ENCODE measurements at regions not wholly inside any gene's neighbourhood (a gene's known extent, or its start where the extent isn't known, plus 50 kb on each side); places are given as distances from the start of the nearest gene placed in this dataset.
A peak's percentile ranks its signal among the peaks of the same experiment; 100 is the strongest.

DNA sequence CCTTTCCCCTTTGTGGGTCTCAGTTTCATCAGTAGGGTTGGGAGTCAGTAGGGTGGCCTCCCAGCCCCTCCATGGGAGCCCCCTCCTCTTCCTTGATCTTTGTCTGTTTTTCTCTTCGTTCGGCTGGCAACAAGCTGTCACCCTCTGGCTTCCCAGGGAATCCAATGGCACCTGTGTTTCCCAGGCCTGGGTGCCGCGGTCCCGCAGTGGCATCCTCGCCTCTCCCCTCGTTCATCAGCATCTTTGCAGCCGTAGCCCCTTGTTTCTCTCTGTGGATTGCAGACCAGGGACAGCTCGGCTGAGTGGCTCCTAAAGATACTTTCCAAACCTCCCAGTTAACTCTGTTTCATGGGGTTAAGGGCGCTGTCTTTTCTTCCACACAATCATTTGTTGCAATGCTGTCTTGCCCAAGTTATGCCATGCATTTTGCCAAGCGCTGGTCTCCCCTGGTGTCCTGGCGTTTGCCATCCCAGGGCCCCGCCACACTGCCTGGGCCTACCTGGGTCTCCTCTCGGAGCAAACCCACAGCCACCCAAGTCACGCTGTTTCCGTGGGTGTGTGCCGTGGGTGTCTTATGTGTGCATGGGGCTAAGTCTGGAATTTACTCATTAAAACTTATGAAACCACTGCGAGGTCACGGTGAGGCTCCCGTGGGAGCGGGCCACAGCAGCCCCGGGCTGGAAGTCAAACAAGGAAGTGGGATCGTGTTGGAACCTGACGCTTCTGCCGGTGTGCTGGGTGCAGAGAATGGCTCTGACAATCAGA lies 189.4 kb upstream of the SHH start:
- no peak for DNase-seq

DNA sequence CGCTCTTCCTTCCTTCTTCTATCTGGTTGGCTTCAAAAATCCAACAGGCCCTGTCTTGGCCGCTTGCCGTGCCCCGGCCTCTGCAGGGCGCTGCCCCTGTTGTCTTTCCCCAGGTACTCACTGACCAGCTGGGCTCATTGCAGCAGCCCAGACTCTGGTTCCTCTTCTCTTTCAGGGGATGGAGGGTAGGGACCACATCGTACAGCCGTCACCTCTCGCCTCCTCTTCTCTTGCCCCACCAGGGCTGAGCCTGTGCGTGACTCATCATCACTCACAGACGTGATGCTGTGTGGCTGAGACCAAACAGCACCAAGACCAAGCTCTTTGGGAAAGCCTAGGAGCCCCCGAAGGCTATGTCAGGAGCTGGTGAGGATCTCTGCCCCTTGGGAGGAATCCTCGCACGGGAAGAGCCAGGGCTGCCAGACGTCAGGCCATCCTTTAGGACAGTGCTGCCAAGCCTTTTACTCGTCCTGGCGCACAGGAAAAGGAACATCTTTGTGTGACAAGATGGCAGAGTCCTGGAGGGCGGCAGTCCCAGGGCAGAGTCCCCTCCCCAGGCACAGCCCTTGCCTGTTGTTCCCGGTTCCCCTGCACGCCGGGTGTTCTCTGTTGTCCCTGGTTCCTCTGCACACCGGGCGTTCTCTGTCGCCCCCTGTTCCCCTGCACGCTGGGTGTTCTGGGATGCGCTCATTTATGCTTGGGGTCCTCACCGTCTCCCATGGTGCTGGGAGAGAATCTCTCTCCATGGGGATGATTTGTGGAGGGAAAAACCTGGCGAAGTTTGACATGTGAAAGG lies 188.5 kb upstream of the SHH start:
- DNase-seq = no peak

DNA sequence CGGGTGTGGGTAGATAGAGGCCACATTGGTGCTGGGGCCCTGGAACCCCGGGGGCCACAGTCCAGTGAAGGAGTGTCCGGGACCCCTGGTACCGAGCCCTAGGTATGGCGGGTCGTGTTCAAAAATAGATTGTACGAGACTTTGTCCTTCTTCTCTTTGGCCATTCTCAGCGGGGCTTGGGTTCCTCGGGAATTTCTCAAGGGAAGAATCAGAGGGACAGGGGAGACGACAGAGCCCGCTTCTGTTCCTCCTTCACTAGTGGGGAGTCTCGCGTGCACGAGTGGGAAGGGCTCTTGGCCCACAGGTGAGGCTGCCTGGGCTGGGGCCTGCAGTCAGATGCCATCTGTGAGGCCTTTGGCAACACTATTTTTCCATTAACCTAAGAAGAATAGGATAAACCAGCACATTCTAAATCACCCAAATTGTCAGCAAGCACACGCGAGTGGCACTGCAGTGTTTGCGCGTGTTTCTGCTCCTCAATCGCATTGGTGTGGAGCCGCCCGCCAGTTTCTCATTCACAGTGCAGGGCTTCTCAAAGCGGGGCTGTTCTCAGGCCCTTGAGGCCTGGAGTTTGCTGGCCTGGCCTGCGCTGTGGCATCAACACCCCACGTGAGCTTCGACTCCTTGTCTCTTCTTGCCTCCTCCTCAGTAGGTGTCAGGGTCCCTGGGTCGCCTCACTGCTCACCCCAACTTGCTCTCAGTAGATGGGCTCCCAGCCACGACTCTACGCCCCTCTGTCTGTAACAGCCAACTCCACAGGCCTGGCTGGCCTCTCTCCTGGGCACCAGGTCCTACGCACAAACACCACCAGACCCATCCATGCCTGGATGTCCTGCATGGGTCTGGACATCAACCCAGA lies 187.6 kb upstream of the SHH start:
- no peak for DNase-seq

DNA sequence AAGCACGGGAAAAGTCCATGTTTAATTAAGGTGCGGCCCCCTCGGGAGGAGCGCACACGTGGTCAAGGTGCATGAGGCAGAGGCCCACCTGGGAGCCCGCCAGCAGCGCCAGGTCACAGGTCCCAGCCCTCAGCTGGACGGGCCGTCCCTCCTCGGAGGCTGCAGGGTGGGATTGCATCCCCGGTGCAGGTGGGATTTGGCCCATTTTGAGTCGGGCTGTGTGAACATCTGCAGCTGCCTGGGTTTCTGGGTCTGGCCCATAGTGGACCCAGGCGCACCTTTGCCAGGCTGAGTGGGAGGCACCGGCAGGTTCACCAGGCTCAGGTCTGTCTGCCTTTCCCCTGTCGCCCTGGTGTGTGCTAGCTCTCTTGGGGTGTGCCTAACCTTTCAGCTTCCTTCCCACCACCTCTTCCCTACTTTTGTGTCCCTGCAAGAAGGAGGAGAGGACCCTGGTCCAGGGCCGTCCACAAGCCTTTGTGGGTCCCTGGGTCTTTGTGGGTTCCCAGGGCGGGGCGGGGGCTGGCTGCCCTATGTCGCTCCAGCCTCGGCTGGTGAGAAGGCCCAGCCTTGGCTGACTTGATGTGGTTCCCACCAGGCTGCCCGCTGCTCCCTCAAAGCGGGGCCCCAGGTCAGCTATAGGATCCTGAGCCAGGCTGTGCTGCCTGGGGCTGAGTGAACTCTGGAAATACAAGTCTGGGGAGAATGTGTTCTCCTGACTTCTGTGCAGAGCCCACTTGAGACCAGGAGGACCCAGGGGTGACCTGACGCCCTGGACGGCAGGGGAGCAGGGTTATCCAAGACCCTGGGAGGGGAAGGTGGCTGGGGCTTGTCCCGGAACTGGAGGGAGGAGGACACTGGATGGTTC lies 186.7 kb upstream of the SHH start:
- DNase-seq = no peak

DNA sequence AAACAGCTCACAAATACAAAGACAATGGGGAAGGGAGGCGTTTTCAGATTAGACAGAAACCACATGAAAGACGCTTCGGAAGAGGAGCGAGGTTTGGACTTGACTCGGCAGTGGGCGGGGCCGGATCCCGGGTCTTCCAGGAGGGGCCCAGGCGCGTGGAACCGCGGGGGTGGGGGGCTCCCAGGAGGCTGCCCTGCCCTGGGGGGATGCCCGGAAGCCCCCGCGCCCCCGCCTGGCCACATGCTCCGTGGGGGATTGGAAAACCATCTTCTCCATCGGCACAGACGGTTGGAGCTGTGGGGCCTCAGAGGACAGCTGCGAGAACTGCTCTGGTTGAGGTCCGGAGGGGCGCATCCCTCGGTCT lies 186.0 kb upstream of the SHH start:
- DNase-seq = peak; percentile 71

DNA sequence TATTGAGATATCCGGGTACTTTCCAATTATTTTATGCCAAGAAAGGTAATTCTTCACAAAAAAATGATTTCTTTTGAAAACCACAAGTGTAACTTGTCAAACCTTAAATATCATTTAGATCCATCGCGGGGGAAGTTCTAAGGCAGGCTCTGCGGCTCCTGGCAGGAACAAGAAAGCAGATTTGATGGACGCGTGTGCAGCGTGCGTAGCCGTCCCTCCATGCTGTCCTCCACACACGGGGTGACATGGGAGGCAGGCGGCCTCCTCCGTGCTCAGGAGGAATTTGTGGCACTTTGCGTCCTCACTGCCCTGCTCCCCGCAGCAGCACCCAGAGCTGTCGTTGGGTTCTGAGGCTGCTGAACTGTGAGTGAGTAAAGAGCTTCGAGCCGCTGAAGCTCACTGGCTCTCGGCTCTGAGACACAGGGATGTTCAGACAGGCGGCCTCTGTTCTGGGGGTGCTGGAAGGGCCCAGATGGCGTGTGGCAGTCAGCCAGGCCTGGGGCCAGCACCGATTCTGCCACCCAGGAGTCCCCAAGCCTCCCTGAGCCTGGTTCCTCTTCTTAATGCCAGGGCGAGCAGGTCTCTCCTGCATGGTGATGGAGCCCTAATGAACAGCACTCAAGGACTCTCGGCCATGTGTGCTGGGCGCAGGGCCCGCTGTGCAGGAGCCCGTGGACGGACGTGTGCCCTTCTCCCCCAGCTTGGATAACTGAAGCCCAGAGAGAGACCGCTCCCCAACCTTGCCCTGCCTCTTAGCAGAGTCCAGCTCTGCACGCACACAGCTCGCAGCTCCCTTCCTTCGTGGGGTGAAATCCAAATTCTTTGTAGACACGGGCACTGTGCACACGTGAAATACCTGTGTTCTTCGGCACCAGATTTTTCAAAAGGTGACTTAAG lies 185.4 kb upstream of the SHH start:
- DNase-seq = peak; percentile 39

DNA sequence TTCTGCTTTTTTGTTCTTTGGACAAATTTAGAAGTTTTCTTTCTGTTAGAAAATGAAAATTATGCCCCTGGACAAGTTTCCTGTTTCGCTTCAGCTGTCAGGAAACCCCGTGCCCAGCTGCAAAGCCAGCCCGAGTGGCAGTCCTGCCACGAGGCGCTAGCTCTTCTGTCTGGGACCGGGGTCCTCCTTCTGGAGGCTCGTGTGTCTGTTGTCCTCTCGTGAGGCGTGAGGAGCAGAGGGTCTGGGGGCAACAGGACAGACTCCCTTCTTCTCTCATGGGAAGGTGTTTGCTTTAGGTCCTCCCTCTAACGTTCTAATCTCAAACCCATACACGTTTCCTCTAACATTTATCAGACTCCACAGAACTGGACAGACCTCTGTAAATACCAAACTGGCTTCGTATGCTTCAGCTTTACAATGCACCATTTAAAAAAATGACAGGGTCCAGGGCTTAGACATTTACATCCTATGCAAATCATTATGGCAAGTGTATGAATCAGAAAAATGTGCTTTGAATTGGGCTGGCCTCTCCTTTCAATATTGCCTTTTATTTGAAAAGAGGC lies 184.5 kb upstream of the SHH start:
- DNase-seq = no peak

DNA sequence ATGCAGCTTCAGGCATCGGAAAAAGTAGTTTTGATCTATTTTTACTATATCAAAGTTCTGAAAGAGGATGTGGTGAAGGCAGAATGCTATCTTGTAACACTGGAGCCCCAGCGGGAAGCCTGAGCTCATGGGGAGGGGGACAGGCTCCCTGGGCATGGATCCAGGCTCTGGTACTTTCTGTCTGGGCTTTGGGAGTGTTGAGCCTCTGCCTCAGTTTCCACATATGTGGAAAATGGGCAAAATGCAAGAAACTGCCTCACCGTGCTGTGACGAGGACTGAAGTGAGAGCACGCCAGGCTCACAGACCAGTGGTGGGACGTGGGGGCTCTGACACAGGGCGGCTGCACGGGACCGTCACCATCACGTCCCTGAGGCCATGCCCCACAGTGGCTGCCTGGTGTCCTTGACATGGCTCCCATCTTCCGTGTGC lies 182.9 kb upstream of the SHH start:
- DNase-seq = no peak

DNA sequence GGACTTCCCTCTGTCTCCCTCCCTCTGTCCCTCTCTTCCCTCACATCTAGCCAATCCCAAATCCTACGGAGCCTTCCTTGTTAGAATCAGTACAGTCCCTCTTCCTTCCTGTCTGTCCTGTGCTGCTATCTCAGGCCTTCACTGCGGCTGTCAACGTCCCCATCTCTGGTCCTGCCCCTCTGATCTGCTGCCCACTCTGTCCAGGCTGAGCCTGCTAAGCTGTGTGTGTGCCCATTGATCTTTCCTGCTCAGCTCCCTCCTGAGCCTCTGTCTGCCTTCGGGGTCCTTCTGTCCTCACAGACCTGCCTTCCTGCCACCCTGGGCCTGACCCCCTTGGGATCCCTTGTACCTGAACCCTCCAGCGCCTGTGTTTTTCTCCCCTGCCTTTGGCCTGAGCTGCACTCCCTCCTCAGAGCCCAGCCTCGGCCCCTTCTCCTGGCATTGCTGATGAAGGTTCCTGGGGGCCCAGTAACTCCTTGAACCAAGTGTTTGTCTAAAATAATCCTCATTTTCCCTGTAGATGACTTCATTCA lies 182.1 kb upstream of the SHH start:
- no peak for DNase-seq

DNA sequence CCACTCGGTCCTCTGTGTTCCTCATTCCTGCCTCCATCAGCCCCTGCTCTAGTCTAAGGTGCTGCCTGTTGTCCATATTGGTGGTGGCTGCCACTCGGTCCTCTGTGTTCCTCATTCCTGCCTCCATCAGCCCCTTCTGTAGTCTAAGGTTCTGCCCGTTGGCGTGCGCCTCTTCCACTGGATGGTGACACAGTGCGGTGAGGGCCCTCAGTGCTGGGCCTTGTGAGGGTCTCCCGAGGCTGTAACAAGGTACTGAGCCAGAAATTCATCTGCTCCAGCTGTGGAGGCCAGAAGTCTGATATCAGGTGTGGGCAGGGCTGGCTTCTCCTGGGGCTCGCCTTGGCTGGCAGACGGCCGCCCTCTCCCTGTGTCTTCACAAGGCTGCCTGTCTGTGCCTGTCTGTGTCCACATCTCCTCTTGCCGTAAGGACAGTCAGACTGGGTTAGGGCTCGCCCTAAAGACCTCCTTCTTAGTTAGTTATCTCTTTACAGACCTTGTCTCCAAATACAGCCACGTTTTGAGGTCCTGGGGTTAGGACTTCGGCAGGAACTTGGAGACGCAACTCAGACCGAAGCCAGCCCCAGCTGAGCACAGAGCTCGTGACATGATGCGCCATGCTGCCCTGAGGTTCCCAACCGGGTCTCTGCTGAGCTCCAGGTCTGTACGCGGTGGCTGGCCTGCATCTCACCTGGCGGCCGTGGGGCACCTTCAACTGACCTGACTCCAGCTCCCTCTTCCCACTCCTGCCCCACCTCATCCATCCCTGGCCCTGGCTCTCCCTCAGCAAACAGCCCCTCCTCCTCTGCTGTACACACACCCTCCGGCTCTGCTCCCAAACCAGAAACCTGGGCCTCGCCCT lies 181.4 kb upstream of the SHH start:
- no peak for DNase-seq

DNA sequence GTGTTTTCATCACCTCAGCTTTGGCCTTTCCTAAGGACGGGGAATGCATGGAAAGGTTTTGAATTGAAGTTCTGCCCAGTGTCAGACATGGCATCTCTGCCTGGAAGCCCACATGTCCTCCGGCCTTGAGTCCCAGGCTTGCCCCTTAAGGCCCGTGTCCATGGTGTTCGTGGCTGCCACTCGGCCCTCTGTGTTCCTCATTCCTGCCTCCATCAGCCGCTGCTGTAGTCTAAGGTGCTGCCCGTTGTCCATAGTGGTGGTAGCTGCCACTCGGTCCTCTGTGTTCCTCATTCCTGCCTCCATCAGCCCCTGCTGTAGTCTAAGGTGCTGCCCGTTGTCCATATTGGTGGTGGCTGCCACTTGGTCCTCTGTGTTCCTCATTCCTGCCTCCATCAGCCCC lies 180.7 kb upstream of the SHH start:
- no peak for DNase-seq

DNA sequence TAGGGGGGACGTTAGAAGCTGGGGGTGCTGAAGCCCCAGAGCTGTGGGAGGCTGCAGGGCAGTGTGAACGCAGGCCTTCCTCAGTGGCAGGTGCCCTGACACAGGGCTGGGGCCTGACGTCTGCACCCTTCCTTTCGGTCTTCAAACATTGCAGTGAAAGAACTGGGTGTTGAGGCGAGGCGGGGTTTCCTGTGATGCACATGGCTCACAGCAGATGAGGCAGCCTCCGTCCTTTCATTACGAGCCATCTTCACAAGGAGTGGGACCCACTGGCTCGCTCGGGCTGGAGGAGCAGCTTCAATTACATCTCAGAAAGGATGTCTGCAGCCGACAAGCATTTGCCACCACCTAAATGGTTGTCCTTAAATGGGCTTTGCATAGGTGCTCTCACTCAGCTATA lies 180.3 kb upstream of the SHH start:
- DNase-seq = peak; percentile 23

DNA sequence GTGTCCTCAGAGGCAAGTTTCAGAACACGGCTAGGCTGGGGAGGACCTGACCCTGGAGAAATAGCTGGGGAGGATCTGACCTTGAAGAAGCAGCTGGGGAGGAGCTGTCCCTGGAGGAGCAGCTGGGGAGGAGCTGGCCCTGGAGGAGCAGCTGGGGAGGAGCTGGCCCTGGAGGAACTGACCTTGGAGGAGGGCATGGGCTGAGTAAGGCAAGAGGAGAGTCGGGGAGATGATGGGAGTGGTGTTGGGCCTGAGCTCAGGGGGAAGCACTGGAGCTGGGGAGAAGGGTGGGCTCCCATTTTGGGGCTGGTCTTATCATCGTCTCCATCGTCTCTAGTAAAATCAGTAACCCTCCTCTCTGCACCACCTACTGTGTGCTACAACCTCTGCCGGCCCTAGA lies 179.8 kb upstream of the SHH start:
- no peak for DNase-seq

DNA sequence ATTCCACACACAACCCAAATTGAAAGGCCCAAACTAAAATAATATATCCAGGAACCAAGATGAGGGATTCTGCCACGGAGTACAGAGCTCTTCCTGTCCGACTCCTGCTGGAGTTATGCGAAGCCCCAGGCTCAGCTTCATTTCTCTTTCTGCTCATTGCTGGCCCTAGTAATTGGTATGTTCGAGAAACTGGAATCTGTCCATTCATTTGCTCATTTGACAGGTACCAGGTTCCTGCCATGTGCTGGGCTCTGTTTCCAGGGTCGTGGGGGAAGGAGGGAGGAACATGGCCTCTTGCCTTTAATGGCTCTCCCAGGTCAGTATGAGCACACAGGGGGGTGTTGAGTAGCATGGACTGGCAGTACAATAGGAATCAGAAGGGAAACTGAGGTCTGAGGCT lies 179.2 kb upstream of the SHH start:
- DNase-seq = no peak

DNA sequence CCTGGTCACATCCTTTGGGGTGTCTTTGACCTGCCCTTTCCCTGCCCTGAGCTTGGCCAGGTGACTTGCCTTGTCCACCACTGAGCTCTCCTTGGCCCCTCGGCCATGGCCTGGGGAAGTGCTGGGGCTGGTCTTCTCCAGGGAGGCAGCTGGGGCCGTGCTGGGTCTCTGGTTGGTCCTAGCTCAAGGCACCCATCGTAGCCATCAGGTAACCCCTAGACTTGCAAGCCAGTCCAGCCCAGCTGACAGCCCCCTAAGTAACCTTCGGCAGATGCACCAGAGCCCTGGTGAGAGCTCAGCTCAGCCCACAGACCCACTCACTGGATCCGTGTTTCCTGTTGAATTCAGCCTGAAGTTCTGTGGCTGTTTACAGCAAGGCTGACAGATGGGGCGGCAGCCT lies 176.2 kb upstream of the SHH start:
- no peak for DNase-seq

DNA sequence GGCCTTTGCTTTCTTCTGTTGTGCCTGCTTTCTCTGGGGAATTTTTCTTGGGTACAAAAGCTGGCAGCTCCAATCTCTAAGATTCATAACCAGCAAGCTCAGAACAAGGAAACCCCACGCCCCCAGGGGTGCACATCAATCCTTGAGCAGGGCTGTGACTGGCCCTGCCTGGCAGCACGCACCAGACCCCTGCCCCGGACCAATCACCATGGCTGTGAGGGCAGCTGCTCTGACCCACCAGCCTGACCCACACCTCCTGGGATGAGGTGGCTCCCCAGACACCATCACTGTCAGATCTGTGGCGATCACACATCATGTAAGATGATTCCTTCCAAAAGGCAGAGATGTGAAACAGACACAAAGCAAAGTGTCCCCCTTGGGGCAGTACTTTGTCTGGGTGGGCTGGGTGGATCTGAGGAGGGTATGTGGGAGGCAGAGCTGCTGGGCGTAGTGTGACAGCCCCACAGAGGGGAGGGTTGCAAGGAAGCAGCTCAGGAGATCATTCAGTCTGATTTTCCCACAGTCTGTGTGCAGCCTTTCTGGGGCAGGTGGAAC lies 175.5 kb upstream of the SHH start:
- DNase-seq = no peak

DNA sequence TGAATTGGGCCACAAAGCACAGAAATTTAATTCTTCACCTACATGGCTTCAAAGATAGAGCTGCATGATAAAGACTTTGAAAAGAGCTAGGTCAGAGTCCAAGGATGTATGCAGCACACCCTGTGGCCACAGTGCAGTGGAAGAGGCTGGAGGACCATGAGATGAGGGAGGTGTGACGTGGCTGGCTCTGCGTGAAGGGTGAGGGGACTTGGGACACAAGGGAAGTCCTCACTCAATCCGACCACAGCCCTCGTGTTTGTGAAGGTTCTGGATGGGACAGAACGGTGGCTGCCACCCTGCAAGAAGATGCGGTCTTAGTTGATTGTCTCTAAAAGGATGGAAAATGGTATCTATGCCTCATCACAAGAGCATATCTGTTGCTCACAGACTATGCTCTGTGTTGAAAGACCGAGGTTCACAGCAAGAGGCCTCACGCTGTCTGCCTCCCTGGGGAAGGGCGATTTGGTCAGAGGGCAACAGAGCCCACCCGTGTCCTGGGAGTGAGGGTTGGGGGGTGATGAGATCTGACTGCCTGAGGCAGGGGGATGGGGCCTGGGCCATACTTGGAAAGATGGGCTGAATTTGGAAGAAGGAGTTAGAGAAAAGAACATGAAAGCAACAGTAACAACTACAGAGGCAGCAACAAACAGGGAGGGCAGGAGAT lies 174.4 kb upstream of the SHH start:
- DNase-seq = no peak

DNA sequence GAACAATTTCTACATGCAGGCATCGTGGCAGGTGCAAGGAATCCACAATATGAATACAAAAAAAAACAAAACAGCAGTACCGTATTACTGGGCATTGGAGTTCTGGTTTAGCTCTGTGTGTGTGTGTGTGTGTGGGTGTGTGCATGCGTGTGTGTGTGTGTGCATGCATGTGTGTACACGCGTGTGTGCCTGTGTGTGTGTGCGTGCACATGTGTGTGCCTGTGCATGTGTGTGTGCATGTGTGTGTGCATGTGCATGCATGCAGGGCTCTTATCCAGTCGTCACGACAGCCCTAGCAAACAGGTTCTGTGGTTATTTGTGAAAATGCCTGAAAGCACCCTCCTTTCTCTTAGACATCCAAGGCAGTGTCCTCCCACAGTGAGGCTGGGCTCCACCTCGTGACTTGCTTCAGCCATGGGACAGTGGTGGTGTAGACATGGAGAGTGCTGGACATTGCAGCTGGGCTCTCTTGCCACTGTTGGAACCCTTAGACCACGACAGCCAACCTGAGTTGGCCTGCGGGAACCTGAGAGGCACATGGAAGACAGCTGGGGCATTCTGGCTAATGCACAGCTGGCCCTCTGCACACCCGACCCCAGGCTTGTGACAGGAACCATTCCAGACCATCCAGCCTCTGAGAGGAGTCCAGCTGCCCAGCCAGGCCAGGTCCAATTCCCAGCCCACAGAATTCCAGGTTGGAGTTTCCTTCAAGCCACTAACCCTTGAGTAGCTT lies 173.4 kb upstream of the SHH start:
- no peak for DNase-seq

All from stimulated activated CD4-positive, alpha-beta T cell treated with anti-CD3 and anti-CD28 coated beads, Interleukin-15, amount 100 ng/mL, for 24 hours (primary cell).